B cell (primary cell): ENCODE measurements at regions not wholly inside any gene's neighbourhood (a gene's known extent, or its start where the extent isn't known, plus 50 kb on each side); places are given as distances from the start of the nearest gene placed in this dataset.

Source experiments
- ATAC-seq: fragments of 200-7000 bp; cut with Tn5 transposase; one replicate; pipeline ENCODE4 v1.10.0; 2021; ENCODE audit warnings: low read depth, mild to moderate bottlenecking, moderate number of reproducible peaks, moderate library complexity
- CTCF ChIA-PET: fragments of 350-600 bp; sonication (Branson Sonifier 250); formaldehyde crosslinking; loops from one replicate; lab custom pipeline; 2021; ENCODE audit warnings: antibody characterized with exemption, inconsistent platforms; lab: Charles Lee
- POLR2A ChIA-PET: fragments of 350-600 bp; sonication (Branson Sonifier 250); formaldehyde crosslinking; loops from one replicate; lab custom pipeline; 2021; ENCODE audit warnings: antibody characterized with exemption; lab: Charles Lee
- DNase-seq: peaks from one replicate; pipeline ENCODE4 v3.0.0; 2013
- H2AFZ ChIP-seq: 2 replicates; pipeline ENCODE4 v1.6.1; 2012; ENCODE audit warnings: mild to moderate bottlenecking, low read depth, low read length; ENCODE audit not compliant: insufficient read depth, poor library complexity, severe bottlenecking
- H3K27ac ChIP-seq, 2 donors: 1 replicate in 1 of 2; 2 replicates in 1 of 2; pipeline ENCODE4 v1.5.1; 2012 to 2013; ENCODE audit warnings: low read length in 2 of 2, mild to moderate bottlenecking in 2 of 2, moderate library complexity in 1 of 2
- H3K27me3 ChIP-seq, 4 experiments: fragments of 200-600 bp in 1 of 4; sonication (generic) in 1 of 4; replicated peaks in 1 of 4; 1 replicate in 2 of 4; 2 replicates in 2 of 4; pipeline versions ENCODE4 v1.6.1 to v1.7.0; 2013 to 2016; ENCODE audit warnings: low read length in 3 of 4, mild to moderate bottlenecking in 2 of 4, mixed read lengths in 1 of 4, moderate library complexity in 1 of 4; ENCODE audit not compliant: insufficient read depth in 4 of 4, control insufficient read depth in 3 of 4; ENCODE audit errors: control extremely low read depth in 1 of 4
- H3K36me3 ChIP-seq, 2 experiments: replicated peaks in 1 of 2; 1 replicate in 1 of 2; 2 replicates in 1 of 2; pipeline versions ENCODE4 v1.6.1 to v1.7.1; 2013; ENCODE audit warnings: low read length in 1 of 2; ENCODE audit not compliant: insufficient read depth in 2 of 2, control insufficient read depth in 1 of 2; ENCODE audit errors: control extremely low read depth in 1 of 2, extremely low read depth in 1 of 2
- H3K4me1 ChIP-seq, 2 donors: fragments of 200-600 bp in 1 of 2; sonication (generic) in 1 of 2; 1 replicate in 1 of 2; 2 replicates in 1 of 2; pipeline versions ENCODE4 v1.5.1 to v1.6.1; 2013 to 2017; ENCODE audit warnings: low read length in 2 of 2; ENCODE audit not compliant: control insufficient read depth in 2 of 2, insufficient read depth in 2 of 2
- H3K4me2 ChIP-seq: replicated peaks from 2 replicates; pipeline ENCODE3; 2012; ENCODE audit warnings: mild to moderate bottlenecking, low read depth, low read length; ENCODE audit not compliant: poor library complexity, severe bottlenecking
- H3K4me3 ChIP-seq, 5 experiments: fragments of 200-600 bp in 1 of 5; sonication (generic) in 1 of 5; 1 replicate in 3 of 5; 2 replicates in 2 of 5; pipeline versions ENCODE4 v1.5.1 to v1.7.0; 2011 to 2016; ENCODE audit warnings: low read length in 4 of 5, mild to moderate bottlenecking in 4 of 5, low read depth in 2 of 5, control low read depth in 1 of 5, moderate library complexity in 1 of 5; ENCODE audit not compliant: insufficient read depth in 1 of 5; ENCODE audit errors: control extremely low read depth in 1 of 5, extremely low read depth in 1 of 5
- H3K79me2 ChIP-seq: fragments of 200-600 bp; sonication (generic); one replicate; pipeline ENCODE4 v1.6.0; 2016; ENCODE audit warnings: low read length; ENCODE audit not compliant: control insufficient read depth, insufficient read depth
- H3K9ac ChIP-seq: fragments of 200-600 bp; sonication (generic); 2 replicates; pipeline ENCODE4 v1.6.1; 2017; ENCODE audit warnings: mild to moderate bottlenecking, low read length, moderate library complexity
- H3K9me3 ChIP-seq, 3 donors: one replicate each; pipeline versions ENCODE4 v1.6.1 to v1.7.1; 2013; ENCODE audit warnings: low read length in 2 of 3; ENCODE audit not compliant: control insufficient read depth in 2 of 3, insufficient read depth in 1 of 3; ENCODE audit errors: control extremely low read depth in 1 of 3
- H4K20me1 ChIP-seq: 2 replicates; pipeline ENCODE4 v1.6.0; 2012; ENCODE audit warnings: mild to moderate bottlenecking, low read length; ENCODE audit not compliant: insufficient read depth, control insufficient read depth, poor library complexity, severe bottlenecking
- H3K27ac Mint-ChIP-seq: one replicate; pipeline ENCODE4 v1.8.0; 2021; ENCODE audit warnings: mixed read lengths
- H3K27me3 Mint-ChIP-seq: one replicate; pipeline ENCODE4 v1.8.0; 2021; ENCODE audit warnings: mixed read lengths
- H3K4me1 Mint-ChIP-seq: one replicate; pipeline ENCODE4 v1.8.0; 2021; ENCODE audit warnings: mixed read lengths
- H3K4me3 Mint-ChIP-seq: one replicate; pipeline ENCODE4 v1.8.0; 2021; ENCODE audit warnings: mixed read lengths
- H3K9me3 Mint-ChIP-seq: one replicate; pipeline ENCODE4 v1.8.0; 2022; ENCODE audit warnings: mixed read lengths; ENCODE audit not compliant: insufficient read depth
- EZH2 ChIP-seq: IDR thresholded peaks from 2 replicates; pipeline ENCODE4 v1.6.1; 2012; ENCODE audit warnings: borderline replicate concordance, low read depth, mild to moderate bottlenecking, moderate library complexity, low read length; ENCODE audit not compliant: insufficient read depth, poor library complexity, severe bottlenecking
- WGBS: methylation state at CpG from one replicate; pipeline ENCODE4 v1.1.5; 2013; ENCODE audit warnings: missing lambda C conversion rate; ENCODE audit not compliant: insufficient coverage; 5-methylcytosine and 5-hydroxymethylcytosine counted together
- intact Hi-C: fragments of 100-400 bp; cut with micrococcal nuclease; formaldehyde crosslinking; loops from one replicate; pipeline ENCODE4 v1.10.0; 2022
- TF ChIP-seq, protein P1 (sequence below): fragments of 200-600 bp; IDR thresholded peaks from one replicate; pipeline ENCODE4 v1.8.0; 2022; ENCODE audit warnings: antibody characterized with exemption, mild to moderate bottlenecking

DNA sequence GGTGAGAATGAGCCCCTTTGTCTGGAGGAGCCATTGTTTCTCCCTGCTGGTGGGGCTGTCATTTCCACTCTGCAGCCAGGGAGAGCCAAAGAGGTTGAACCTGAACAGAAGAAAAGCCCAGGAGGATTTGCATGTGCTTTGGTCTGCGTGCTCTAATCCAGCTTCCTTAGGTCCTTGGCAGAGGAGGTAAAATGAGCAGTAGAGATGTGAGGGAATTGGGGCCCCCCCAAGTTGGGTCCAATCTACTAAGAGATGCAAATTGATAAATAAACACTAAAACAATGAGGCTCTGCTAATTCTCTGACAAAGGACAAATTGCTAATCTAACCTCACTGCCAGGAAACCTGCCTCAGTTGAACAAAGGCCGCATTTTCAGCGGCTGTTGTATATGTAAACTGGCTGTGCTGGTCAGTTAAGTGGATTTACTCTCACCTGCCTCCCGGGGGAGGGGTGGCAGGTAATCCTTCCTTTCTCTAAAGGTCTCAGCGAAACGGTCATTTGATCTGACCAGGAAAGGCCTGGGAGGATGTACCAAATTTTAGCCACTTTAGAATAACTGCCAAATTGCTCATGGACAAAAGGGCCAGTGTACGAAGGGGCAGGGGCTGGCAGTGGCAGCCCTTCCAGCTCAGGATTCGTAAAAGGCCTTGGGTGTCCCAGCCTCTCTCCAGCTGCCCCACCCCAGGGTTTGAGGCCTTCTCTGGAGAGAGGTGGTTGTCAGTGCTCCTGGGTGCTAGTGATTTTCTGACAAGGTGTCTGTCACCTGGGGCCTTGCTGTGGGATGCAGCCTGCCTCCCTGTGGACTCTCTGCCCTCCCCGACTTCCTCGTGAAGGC, 193.6 kb downstream of the MIB1 start:
- no peak overlapping the region for H3K27ac Mint-ChIP-seq
- intact Hi-C loops, result no loop called here
- WGBS, result 87% methylated on average over 7 of the region's 10 CpGs
- TF ChIP-seq, protein P1, sequence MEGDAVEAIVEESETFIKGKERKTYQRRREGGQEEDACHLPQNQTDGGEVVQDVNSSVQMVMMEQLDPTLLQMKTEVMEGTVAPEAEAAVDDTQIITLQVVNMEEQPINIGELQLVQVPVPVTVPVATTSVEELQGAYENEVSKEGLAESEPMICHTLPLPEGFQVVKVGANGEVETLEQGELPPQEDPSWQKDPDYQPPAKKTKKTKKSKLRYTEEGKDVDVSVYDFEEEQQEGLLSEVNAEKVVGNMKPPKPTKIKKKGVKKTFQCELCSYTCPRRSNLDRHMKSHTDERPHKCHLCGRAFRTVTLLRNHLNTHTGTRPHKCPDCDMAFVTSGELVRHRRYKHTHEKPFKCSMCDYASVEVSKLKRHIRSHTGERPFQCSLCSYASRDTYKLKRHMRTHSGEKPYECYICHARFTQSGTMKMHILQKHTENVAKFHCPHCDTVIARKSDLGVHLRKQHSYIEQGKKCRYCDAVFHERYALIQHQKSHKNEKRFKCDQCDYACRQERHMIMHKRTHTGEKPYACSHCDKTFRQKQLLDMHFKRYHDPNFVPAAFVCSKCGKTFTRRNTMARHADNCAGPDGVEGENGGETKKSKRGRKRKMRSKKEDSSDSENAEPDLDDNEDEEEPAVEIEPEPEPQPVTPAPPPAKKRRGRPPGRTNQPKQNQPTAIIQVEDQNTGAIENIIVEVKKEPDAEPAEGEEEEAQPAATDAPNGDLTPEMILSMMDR, result no peak
- TF ChIP-seq EZH2, result no peak
- Histone ChIP-seq H3K27ac (no peak overlapping the region), H3K4me1 (no peaks in the 10 kb centered on the region), H3K9ac (no peak overlapping the region), H3K79me2 (no peaks in the 10 kb centered on the region), H2AFZ (no peak overlapping the region), H3K27me3 (no peaks in the 10 kb centered on the region), H3K4me3 (no peak overlapping the region), H3K36me3 (no peaks in the 10 kb centered on the region), H3K4me2 (no peak overlapping the region), H4K20me1 (no peaks in the 10 kb centered on the region), H3K9me3 (no peaks in the 10 kb centered on the region)
- CTCF ChIA-PET, result interaction anchor here (1.0 kb wide), 1 partner anchor 22 kb away, joined by 3 read pairs; no protein-coding TSS in a partner anchor
- H3K27me3 Mint-ChIP-seq, result peaks cover 15% of the 10 kb centered on the region
- ATAC-seq, result no peak
- H3K4me3 Mint-ChIP-seq, result no peak overlapping the region
- no peaks in the 10 kb centered on the region for H3K4me1 Mint-ChIP-seq
- DNase-seq, result no peak
- H3K9me3 Mint-ChIP-seq, result no peaks in the 10 kb centered on the region
- POLR2A ChIA-PET, result no interaction called here

DNA sequence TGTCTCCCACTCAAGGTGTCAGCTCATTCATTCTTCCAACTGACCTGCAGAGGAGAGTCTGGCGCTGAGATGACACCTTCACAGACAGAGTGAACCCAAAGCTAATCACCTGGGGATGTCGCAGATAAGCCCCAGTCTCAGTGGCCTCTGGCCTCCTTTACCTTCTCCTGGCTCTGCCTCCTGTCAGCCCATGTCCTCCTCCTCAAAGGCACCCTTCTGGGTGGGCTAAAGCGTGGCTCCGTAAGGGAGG, 194.1 kb downstream of the MIB1 start:
- H3K79me2 ChIP-seq, result no peaks in the 10 kb centered on the region
- H3K27me3 Mint-ChIP-seq, result peaks cover 15% of the 10 kb centered on the region
- no peak overlapping the region for H3K9ac ChIP-seq
- H3K9me3 ChIP-seq, result no peaks in the 10 kb centered on the region
- no peak overlapping the region for H3K27ac Mint-ChIP-seq
- ATAC-seq (no peak), DNase-seq (no peak)
- no peak overlapping the region for H3K27ac ChIP-seq
- no peaks in the 10 kb centered on the region for H3K27me3 ChIP-seq
- no peak overlapping the region for H3K4me3 Mint-ChIP-seq
- no peak overlapping the region for H2AFZ ChIP-seq
- H3K4me3 ChIP-seq, result no peak overlapping the region
- ChIA-PET POLR2A (no interaction called here), CTCF (interaction anchor here (1.0 kb wide), 1 partner anchor 22 kb away, joined by 3 read pairs; no protein-coding TSS in a partner anchor)
- no peaks in the 10 kb centered on the region for H4K20me1 ChIP-seq
- H3K36me3 ChIP-seq, result no peaks in the 10 kb centered on the region
- H3K4me1 Mint-ChIP-seq, result no peaks in the 10 kb centered on the region
- intact Hi-C loops, result no loop called here
- no peaks in the 10 kb centered on the region for H3K4me1 ChIP-seq
- H3K4me2 ChIP-seq, result no peak overlapping the region
- H3K9me3 Mint-ChIP-seq, result no peaks in the 10 kb centered on the region
- 90% methylated on average over 3 of the region's 4 CpGs for WGBS
- TF ChIP-seq, protein P1, result no peak
- TF ChIP-seq EZH2, result no peak
